ENCODE measurements at regions not wholly inside any gene's neighbourhood (a gene's known extent, or its start where the extent isn't known, plus 50 kb on each side); places are given as distances from the start of the nearest gene placed in this dataset.

DNA sequence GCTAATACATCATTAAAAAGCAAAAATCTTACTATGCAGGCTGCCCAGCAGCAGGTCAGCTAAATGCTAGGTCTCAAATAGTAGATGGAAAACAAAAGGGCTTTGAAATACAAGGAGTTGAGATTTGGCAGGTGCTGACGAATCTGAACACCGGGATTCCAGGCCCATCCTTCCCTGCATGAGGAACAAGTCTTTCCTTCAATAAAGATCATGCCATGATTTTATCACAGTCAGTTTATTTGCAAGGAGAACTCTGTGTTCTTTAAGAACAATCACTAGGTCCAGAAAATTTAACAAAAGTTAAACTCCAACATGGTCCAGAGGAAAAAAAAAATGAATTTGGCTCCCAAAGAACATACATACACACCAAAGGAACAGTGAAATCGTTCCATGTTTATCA lies 551.4 kb downstream of the SLITRK6 start:
- H3K36me3 ChIP-seq, result no peaks in the 10 kb centered on the region
- H3K27me3 ChIP-seq, result no peaks in the 10 kb centered on the region
- TF ChIP-seq EZH2phosphoT487 (IDR thresholded peaks at IDR 0.05) (no peak), CTCF (IDR thresholded peaks at IDR 0.05) (no peak)
- no peak overlapping the region for H3K4me2 ChIP-seq
- Mint-ChIP-seq H3K27ac (no peak overlapping the region), H3K27me3 (ENCODE audit: insufficient read depth, low read depth) (no peaks in the 10 kb centered on the region), H3K4me1 (peaks cover 7% of the 10 kb centered on the region), H3K36me3 (no peaks in the 10 kb centered on the region), H3K9me3 (peaks cover 4% of the 10 kb centered on the region), H3K4me3 (no peak overlapping the region)
- H3K27ac ChIP-seq, result no peak overlapping the region
- no peak overlapping the region for H3K4me3 ChIP-seq
- H3K79me2 ChIP-seq (ENCODE audit: low read depth), result no peaks in the 10 kb centered on the region
- H3K9ac ChIP-seq, result no peak overlapping the region
- no peaks in the 10 kb centered on the region for H3F3A ChIP-seq (ENCODE audit: low read depth)
- no peaks in the 10 kb centered on the region for H4K20me1 ChIP-seq (ENCODE audit: low read depth)
- DNase-seq (ENCODE audit: low spot score), result no peak
- no peaks in the 10 kb centered on the region for H3K9me3 ChIP-seq (ENCODE audit: low read depth)
- H3K4me1 ChIP-seq, result no peaks in the 10 kb centered on the region
- H2AFZ ChIP-seq (replicated peaks), result no peak overlapping the region

DNA sequence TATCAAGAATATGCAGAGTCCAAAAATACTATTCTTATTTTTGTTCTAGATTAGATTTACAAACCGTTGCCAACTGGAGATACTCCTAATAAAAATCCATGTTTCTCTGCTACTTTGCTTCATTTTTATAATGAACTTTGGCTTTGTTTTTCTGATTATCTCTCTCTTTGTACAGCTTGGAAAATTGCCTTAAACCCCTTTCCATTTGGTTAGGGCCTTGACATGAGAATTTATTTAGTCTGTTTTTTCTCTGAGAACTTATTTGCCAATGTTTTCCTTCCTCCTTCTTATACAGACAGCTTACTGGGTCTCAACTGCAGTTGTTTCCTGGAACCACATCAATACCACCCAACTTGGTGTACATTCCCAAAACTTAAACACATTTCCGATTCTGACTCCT lies 555.4 kb downstream of the SLITRK6 start:
- Histone ChIP-seq H3K36me3 (no peaks in the 10 kb centered on the region), H3F3A (ENCODE audit: low read depth) (no peaks in the 10 kb centered on the region), H3K4me3 (no peak overlapping the region), H4K20me1 (ENCODE audit: low read depth) (no peaks in the 10 kb centered on the region), H3K4me2 (no peak overlapping the region), H3K27me3 (no peaks in the 10 kb centered on the region), H3K27ac (no peak overlapping the region), H3K4me1 (no peaks in the 10 kb centered on the region), H3K9me3 (ENCODE audit: low read depth) (no peaks in the 10 kb centered on the region), H3K9ac (no peak overlapping the region), H3K79me2 (ENCODE audit: low read depth) (no peaks in the 10 kb centered on the region), H2AFZ (replicated peaks) (no peak overlapping the region)
- DNase-seq (ENCODE audit: low spot score), result no peak
- no peak overlapping the region for H3K27ac Mint-ChIP-seq
- no peak overlapping the region for H3K4me3 Mint-ChIP-seq
- H3K36me3 Mint-ChIP-seq, result no peaks in the 10 kb centered on the region
- TF ChIP-seq EZH2phosphoT487 (IDR thresholded peaks at IDR 0.05), result no peak
- TF ChIP-seq CTCF (IDR thresholded peaks at IDR 0.05), result no peak
- TF ChIP-seq EZH2 (IDR thresholded peaks at IDR 0.05), result no peak
- H3K27me3 Mint-ChIP-seq (ENCODE audit: insufficient read depth, low read depth), result no peaks in the 10 kb centered on the region
- no peaks in the 10 kb centered on the region for H3K4me1 Mint-ChIP-seq
- no peaks in the 10 kb centered on the region for H3K9me3 Mint-ChIP-seq

GRCh38 chr13:85241060-85241459 lies 558.2 kb downstream of the SLITRK6 start:
- H3K4me1 ChIP-seq, result no peaks in the 10 kb centered on the region
- H3K4me1 Mint-ChIP-seq, result no peaks in the 10 kb centered on the region
- no peak overlapping the region for H3K9ac ChIP-seq
- no peak overlapping the region for H2AFZ ChIP-seq (replicated peaks)
- H3K36me3 Mint-ChIP-seq, result no peaks in the 10 kb centered on the region
- no peaks in the 10 kb centered on the region for H3K27me3 Mint-ChIP-seq (ENCODE audit: insufficient read depth, low read depth)
- no peaks in the 10 kb centered on the region for H4K20me1 ChIP-seq (ENCODE audit: low read depth)
- no peak overlapping the region for H3K27ac ChIP-seq
- H3K4me2 ChIP-seq, result no peak overlapping the region
- no peaks in the 10 kb centered on the region for H3K27me3 ChIP-seq
- TF ChIP-seq EZH2phosphoT487 (IDR thresholded peaks at IDR 0.05) (no peak), CTCF (IDR thresholded peaks at IDR 0.05) (no peak), EZH2 (IDR thresholded peaks at IDR 0.05) (no peak)
- H3K9me3 Mint-ChIP-seq, result no peaks in the 10 kb centered on the region
- H3K27ac Mint-ChIP-seq, result no peak overlapping the region
- H3K79me2 ChIP-seq (ENCODE audit: low read depth), result no peaks in the 10 kb centered on the region
- no peak for DNase-seq (ENCODE audit: low spot score)
- no peaks in the 10 kb centered on the region for H3K36me3 ChIP-seq
- H3F3A ChIP-seq (ENCODE audit: low read depth), result no peaks in the 10 kb centered on the region
- no peak overlapping the region for H3K4me3 Mint-ChIP-seq
- H3K4me3 ChIP-seq, result no peak overlapping the region
- H3K9me3 ChIP-seq (ENCODE audit: low read depth), result no peaks in the 10 kb centered on the region

- Histone ChIP-seq H3F3A (ENCODE audit: low read depth) (no peaks in the 10 kb centered on the region), H3K9ac (no peak overlapping the region), H3K4me3 (no peak overlapping the region), H3K36me3 (no peaks in the 10 kb centered on the region), H3K27me3 (no peaks in the 10 kb centered on the region), H3K9me3 (ENCODE audit: low read depth) (no peaks in the 10 kb centered on the region), H3K4me1 (no peaks in the 10 kb centered on the region), H4K20me1 (ENCODE audit: low read depth) (no peaks in the 10 kb centered on the region), H3K79me2 (ENCODE audit: low read depth) (no peaks in the 10 kb centered on the region), H2AFZ (replicated peaks) (no peak overlapping the region), H3K4me2 (no peak overlapping the region), H3K27ac (no peak overlapping the region)
- H3K27ac Mint-ChIP-seq, result no peak overlapping the region
- H3K27me3 Mint-ChIP-seq (ENCODE audit: insufficient read depth, low read depth), result no peaks in the 10 kb centered on the region
- no peaks in the 10 kb centered on the region for H3K36me3 Mint-ChIP-seq
- no peaks in the 10 kb centered on the region for H3K4me1 Mint-ChIP-seq
- no peak overlapping the region for H3K4me3 Mint-ChIP-seq
- H3K9me3 Mint-ChIP-seq, result no peaks in the 10 kb centered on the region
- no peak for DNase-seq (ENCODE audit: low spot score)
- TF ChIP-seq CTCF (IDR thresholded peaks at IDR 0.05) (no peak), EZH2phosphoT487 (IDR thresholded peaks at IDR 0.05) (no peak), EZH2 (IDR thresholded peaks at IDR 0.05) (no peak)
These were observed 562.8 kb downstream of the SLITRK6 start for GRCh38 chr13:85236413-85236812.
